SIG-M5 treated with dmso at 0.1 percent for 504 hours (cell line): ENCODE measurements at regions not wholly inside any gene's neighbourhood (a gene's known extent, or its start where the extent isn't known, plus 50 kb on each side); places are given as distances from the start of the nearest gene placed in this dataset.

Experiments
- DNase-seq: peaks from one replicate; lab custom pipeline; 2025; ENCODE audit not compliant: unreplicated experiment; lab: John Stamatoyannopoulos, UW

DNA sequence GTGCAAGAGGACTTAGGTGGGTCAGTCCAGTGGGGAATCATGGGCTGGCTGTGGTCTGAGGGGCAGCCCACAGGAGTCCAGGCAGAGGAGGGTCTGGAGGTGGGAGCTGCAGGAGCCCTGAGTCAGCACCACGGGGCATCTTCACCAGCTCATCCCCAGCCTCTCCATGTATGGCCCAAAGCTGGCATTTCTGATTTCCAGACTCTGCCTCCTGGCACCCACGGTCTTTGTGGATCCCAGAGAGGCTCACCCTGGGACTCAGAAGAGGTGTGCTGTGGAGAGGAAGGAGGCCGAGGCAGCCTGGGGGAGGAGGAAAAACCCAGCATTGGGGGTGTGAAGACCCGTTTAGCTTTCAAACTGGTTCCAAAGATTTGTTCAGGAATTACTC is 64.5 kb upstream of the KLF13 start:
- no peak for DNase-seq

DNA sequence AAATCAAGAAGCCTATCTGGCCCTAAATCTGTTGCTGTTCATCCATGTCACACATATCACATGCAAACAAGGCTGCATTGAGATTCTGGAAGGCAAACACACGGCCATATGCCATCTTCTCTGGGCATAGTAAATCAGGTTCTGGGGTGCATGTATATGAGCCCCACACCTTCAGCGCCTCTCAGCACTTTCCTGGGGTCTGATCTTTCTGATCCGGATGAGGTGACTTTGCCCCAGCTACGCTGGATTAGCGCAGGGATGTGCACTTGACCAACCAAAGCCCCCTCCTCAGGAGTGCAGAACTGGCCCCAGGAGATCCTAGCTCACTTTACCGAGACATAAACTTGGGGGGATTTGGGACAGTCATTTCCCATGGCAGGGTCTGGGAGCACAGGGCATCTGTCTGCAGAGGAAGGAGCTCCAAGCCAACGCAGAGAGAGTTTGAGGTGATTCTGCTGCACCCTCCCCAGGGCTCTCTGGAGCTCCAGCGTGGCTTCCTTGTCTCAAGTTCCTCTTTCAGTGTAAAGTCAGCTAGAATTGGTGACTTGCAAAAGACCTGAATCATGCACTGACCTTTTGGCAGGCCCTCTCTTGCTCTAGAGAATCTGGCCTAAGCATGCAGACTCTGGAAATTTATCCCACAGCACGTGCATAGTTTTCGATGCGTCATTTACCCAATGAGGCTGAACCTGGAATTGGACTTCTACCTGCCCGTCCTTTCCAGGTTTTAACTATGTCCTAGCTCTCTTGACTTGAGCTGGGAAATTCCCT is 63.5 kb upstream of the KLF13 start:
- peak; percentile 96 for DNase-seq

DNA sequence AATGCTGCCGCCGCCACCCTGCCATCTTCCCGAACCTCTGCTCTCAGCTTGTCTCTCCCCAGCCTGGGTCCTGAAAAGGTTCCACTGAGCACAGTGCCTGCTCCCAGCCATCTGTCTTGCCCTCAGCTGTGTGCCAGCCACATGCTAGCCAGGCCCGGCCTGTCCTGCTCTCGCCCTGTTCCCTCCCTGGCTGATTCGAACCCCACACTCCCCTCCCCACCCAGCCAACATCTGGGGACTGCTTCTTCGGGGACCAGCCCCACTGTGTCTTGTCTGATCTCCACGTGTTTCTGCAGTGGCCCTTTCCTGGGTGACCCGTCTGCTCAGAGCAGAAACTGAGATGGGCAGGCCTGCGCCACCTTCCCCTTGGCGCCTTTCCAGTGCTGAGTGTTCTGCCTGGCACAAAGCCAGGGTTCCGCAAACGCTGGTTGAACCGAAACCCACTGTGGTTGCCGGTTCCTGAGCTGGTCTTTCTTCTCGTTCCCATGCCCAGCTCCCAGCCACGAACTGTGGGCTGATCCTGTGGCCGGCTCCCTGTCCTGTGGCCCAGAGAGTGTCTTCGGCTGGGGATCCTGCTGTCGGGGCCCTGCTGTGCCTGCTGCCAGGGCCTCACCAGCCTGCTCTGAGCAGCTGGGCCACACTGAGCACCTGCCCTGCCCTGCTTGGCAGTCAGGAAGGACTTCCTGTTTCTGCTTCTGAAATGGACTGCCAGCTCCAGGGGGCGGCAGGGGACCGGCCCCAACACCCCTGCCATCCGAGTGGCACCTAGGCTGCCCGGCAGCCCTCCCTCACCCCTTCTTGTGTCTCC is 62.7 kb upstream of the KLF13 start:
- DNase-seq, result peak; percentile 83

GRCh38 chr15:31264559-31265089 is 62.0 kb upstream of the KLF13 start:
- DNase-seq, result no peak

DNA sequence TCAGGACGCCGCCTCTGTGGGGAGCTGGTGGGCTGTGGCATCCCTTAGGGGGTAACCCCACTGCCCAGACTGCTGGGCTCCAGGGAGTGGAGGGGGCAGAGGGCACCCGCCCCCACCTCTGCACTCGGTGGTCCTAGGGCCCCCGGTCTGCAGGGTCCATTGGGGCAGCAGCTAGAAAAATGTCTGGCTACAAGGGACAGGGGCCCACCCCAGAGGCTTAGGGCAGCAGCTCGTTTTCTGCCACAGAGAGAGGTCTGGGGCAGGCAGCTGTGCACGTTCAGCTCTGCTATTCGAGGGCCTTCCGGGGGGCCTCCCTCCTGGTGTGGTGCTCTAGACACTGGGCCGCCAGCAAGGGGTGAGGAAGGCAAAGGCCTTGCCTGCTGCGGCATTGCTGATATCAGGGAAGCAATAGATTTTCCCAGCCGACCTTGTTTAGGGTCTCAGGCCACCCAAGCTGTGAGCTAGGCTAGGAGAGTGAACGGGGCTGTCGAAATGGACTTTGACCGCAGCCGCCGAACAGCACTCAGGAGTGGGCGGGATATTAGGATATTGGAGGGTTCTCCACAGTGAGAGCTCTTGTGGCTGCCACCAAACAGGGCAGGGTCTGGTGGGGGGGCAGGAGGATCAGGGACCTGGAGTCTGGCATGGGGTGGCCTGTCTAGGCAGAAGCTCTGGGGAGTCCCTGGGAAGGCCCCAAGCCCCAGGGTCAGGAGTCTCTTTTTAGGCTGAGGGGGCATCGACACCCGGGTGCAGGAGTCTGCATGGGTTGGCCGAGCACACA is 61.4 kb upstream of the KLF13 start:
- DNase-seq, result no peak

DNA sequence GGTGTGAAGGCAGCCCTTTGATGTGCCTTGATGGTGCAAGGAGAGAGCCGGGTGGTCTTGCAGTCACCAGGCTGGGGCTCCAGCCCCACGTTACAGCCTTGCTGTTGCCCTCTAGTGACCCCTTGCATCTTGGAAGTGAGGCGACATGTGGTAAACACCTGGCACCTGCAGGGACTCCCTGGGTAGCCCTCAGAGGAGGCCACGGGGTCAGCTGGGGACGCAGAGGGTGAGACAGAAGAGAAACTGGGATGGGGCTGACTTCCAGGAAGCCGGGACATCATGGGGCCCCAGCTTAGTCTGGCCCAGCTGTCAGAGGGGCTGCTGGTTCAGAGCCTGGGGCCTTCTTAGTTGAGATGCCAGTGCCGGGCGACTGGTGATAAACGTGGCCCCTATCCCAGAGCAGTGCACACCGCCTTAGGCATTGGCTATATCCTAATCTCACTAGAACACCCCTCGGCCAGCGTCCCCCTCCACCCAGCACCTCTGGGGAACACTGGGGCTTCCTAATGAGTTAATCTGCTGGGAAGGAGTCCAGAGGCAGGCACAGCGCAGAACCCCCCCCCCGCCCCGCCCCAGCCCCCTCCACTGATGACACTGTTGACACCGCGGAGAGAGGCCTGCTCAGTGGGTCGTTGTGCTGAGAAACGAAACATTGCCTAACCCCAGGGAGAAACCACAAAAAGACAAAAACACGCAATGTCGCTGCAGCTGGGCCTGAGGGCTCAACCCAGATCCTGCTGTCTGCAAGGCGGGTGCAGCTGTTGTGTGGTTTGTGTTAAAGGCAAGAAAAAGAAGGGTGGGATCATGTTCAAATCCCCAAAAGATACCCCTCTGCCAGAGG is 60.5 kb upstream of the KLF13 start:
- DNase-seq, result peak; percentile 97

DNA sequence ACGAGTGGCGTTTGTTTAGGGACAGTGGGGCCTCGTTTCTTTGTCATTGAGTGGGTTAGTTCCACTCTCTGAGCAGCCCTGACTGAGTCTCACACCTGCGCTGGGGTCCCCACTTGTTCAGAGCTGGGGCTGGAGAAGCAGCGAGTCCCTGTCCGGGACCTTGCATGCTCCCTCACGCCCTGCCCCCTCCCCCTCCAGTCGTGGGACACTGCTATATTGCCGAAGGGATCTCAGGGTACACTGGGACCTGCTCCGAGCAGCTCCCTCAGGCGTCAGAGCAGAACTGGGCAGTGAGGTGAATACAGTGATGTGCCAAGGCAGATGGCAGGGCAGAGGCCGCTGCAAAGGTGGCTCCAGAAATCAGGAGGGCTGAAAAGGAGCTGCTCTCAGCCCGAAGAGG is 59.9 kb upstream of the KLF13 start:
- no peak for DNase-seq

DNA sequence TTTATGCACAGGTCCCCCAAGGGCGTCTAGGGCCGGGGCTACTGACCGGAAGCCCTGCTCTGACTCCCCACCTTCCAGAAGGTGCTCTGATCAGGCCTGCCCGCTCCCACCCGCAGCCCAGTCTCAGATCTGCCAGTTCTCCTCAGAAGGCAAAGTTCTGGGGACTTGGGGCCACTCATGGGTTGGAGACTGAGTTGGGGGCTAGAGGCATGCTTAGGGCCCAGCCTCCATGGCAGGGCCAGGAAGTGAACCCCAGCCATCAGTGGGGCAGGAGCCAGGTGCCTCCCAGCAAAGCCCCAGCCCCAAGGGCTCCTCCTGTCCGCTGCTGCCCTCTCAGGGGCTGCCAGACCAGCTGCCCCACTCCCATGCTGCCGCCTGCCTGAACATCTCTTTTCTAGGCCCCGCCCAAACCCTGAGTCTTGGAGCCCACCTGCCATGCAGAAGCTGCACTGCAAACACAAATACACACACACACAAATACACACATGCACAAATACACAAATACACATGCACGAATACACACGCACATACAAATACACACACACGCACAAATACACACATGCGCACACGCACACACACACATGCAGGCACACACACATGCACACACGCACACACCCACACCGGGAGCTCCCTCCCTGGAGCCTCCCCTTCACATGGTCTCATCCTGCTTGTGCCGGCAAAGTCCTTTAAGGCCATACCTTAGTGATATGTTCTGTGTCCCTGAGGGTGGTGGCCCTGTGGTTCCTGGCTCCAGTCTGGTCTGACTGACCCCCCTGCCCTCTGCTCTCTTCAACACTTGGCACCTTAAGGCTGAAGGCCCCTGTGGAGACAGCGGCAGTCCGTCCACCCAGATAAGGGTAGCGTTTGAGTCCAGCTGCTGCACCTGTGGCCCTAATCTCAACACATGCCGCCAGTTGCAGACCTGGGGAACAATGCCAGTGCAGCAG is 59.2 kb upstream of the KLF13 start:
- DNase-seq, result no peak

- DNase-seq, result peak; percentile 57
Observed at GRCh38 chr15:31268108-31268501, 58.5 kb upstream of the KLF13 start.

- no peak for DNase-seq
Observed at GRCh38 chr15:31268911-31269784, 57.5 kb upstream of the KLF13 start.

DNA sequence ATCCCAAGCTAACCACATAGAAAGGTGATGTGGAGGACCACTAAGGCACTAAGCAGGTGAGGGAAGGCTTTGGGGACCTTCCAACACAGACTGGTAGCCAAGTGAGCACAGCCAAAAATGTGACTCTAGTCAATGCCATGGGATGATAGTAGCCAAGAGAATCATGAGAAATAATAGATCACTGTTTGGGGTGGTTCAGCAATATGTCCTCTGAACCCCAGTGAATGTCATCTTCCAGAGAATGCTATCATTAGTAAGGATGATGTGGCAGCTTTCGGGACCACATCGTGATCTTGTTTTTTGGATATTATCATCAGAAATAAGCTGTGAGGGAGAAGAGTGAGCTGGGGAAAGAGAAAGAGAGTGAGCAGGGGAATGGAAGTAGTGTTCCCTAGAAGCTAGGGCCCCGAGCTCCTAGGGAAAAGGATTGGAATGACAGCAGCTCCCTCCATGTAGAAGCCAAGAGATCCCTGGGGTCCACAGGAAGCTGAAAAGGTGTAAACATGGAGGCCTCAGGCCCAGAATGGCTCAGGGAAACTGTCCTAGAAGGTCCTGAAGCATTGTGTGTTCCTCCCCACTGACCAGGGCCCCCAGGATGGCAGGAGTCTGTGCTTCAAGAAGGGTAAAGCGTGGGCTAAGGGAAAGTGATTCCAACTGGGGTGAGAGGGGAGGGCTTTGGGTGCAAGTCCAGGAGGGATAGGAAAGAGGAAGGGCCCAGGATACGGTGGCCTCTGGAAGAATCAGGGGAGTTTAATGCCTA is 56.6 kb upstream of the KLF13 start:
- no peak for DNase-seq

GRCh38 chr15:31270767-31271166 is 55.9 kb upstream of the KLF13 start:
- peak; percentile 29 for DNase-seq

DNA sequence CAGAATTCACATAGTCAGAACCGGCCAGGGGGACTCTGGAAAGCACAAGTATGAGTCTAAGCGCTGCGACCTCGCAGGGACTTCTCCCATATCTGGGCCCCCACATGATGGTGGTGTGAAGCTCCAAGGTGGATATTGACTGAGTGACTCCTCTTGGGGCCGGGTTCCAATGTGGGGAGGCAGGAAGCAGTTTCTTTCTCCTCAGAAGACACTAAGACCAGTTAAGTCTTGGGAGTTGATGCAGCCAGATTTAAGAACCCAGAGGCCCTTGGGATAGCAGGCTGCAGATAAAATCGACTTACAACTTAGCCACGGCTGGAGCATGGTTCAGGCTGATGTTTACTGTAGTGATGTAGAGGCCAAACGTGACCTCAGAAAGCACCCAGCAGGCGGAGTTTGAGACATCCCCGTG is 55.4 kb upstream of the KLF13 start:
- DNase-seq, result no peak

- no peak for DNase-seq
Observed at GRCh38 chr15:31271711-31272557, 54.7 kb upstream of the KLF13 start.

GRCh38 chr15:31272558-31273257 is 53.9 kb upstream of the KLF13 start:
- DNase-seq, result no peak

GRCh38 chr15:31273258-31273941 is 53.2 kb upstream of the KLF13 start:
- no peak for DNase-seq
